Retinal pigment epithelial cell (primary cell): ENCODE measurements at regions not wholly inside any gene's neighbourhood (a gene's known extent, or its start where the extent isn't known, plus 50 kb on each side); places are given as distances from the start of the nearest gene placed in this dataset.
"Not testable (repeated sequence)": the region's sequence is repeated elsewhere in the genome, so short reads cannot be mapped to it uniquely, and the experiment has no call there.

Experiments
- DNase-seq: peaks from one replicate; pipeline ENCODE4 v3.0.0-alpha.2; 2010; ENCODE audit warnings: low read depth
- H3K4me3 ChIP-seq: 2 replicates; pipeline ENCODE4 v1.5.1; 2011; ENCODE audit warnings: mild to moderate bottlenecking, low read length, control low read depth, moderate library complexity
- TF ChIP-seq, protein P1 (sequence below): conservative IDR thresholded peaks from 2 replicates; pipeline ENCODE4 v1.5.1; 2011; ENCODE audit warnings: low read depth, low read length, control low read depth, inconsistent platforms

DNA sequence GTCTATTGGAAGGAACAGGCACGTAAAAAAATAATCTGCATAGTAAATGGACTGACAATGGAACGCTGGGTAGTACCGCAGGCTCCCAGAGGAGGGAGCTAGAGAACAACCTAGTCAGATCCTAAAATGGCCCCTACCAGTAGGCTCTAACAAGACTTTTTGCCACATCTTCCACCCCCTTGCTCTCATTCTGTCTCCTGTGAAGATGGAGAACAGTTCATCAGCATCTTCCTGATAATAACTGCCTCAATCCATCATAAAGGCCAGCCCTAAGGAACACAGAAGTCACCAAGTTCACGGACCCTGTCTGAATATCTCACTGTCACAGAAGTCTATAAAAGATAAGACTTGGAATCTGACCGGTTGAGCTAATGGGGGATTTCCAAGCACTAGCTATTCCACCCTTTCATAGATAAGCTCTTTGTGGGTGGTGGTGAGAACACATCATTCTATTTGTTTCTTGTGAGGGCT lies 133.4 kb downstream of the SLC1A3 start:
- DNase-seq, result peak; percentile 10
- H3K4me3 ChIP-seq, result no peak overlapping the region
- TF ChIP-seq, protein P1, sequence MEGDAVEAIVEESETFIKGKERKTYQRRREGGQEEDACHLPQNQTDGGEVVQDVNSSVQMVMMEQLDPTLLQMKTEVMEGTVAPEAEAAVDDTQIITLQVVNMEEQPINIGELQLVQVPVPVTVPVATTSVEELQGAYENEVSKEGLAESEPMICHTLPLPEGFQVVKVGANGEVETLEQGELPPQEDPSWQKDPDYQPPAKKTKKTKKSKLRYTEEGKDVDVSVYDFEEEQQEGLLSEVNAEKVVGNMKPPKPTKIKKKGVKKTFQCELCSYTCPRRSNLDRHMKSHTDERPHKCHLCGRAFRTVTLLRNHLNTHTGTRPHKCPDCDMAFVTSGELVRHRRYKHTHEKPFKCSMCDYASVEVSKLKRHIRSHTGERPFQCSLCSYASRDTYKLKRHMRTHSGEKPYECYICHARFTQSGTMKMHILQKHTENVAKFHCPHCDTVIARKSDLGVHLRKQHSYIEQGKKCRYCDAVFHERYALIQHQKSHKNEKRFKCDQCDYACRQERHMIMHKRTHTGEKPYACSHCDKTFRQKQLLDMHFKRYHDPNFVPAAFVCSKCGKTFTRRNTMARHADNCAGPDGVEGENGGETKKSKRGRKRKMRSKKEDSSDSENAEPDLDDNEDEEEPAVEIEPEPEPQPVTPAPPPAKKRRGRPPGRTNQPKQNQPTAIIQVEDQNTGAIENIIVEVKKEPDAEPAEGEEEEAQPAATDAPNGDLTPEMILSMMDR, result peak; percentile 88

DNA sequence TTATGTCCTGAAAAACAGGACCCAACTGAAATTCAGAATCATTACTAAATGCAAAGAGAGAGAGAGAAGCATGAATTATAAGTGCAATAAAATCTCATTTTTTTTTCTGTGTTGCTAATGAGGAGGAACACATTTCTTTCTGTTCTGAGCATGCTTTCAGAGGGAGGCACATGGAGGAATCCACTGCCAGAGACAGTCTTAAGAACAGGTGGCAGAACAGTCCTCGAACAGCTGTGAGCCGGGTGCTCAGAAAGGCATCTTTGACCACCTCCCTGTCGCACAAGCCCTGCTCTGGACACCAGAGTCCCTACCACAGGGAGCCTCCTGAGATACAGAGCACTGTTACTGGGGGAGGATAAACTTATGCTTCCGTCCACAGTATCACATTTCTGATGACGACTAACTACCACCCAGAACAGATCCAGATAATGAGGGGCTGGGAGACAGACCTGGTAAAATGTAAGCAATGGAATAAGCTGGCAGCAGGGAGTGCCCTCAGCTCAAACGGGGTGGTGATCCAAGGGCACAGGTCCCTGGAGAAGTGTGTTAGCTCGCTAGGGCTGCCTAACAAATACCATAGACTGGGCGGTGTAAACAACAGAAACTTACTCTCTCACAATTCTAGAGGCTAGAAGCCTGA lies 134.0 kb downstream of the SLC1A3 start:
- no peak overlapping the region for H3K4me3 ChIP-seq
- TF ChIP-seq, protein P1, result no peak
- no peak for DNase-seq

DNA sequence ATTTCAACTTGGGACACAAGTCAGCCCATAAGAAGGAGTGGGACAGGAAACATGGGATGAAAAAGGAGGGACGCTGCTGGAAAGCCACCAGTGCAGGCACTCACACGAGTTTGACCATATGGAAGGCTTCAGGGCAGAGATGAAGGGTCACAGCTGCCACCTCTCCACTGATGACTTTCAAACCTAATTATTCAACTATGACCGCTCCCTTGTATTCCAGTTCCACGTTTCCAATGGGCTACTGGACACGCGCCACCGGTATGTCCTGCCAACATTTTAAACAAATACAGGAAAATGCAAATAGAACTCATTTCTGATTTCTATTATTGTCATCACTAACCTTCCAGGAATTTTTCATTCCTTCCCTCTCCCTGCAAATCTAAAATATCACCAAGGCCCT lies 134.7 kb downstream of the SLC1A3 start:
- TF ChIP-seq, protein P1, result no peak
- no peak overlapping the region for H3K4me3 ChIP-seq
- DNase-seq, result no peak

DNA sequence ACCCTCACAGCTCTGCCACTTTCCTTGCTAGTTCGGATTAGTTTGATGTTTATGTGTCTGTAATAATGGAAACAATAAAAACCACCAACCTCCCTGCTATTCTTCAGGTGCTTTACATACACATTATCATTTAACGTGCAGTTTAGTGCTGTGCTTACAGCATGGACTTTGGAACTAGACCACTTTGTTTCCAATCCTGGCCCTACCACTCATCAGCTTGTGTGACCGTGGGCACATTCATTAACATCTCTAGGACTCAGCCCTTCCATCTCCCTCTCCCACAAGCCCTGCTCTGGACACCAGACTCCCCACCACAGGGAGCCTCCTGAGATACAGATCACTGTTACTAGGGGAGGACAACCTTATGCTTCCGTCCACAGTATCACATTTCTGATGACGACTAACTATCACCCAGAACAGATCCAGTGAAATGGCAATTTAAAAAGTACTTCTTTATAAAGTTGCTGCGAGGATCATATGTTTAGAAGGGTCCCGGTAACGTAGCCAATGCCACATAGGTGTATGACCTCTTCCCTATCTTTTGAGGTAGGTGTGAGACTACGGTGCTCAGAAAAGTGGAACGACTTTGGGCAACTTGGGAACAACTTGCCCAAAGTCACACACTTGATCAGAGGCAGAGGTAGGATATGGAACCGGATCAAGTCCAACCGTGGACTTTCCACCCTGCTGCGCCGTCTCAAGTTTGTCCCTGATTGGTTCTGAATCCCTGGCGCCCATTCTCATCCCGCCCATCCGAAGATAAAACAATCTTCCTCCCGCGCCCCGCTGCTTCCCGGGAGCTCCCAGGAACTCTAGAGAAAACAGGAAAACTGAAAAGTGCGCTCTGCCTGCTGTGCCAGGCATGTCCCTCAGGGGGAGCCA lies 132.4 kb upstream of the NIPBL start:
- peak overlapping the region; percentile 72 for H3K4me3 ChIP-seq
- no peak for DNase-seq
- TF ChIP-seq, protein P1, result peak; percentile 75

DNA sequence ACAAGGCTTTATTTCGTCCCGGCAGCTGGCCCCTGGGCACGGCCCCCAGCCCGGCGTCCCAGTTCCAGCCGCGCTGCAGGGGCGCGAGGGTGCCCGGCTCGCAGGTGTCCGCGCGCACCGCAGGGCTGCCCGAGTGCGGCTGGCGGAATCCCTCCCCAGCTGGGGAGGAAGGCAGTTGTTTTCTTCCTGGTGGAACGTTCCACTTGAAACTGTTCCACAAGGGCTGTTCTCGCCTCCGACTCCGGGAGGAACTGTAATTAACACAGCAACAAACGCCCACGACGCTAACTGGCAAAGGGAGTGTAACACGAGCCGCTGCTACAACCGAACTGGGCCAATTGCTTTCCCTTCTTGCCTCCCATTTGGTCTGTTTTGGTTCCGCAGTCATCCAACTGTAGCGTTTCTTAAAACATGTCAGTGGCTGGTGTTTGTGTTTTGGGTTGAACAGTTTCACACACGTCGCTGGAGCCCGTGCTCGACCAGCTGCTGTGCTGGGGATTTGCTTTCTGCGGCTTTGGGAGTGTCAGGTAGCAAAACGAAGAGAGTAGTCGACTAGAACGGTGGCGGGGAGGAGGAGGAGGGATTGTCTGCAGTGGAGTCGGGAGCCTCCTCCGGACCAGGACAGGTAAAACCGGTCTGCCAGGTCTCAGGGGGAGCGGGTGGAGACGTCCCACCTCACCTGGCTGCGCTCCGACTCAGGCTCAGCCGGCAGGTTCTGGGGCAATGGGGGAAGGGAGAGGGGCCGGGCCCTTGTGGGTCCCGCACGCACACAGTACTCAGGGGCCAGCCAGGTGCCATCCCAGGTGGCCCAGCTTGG lies 131.6 kb upstream of the NIPBL start:
- peak; percentile 30 for DNase-seq
- TF ChIP-seq, protein P1, result no peak
- peak overlapping the region; percentile 72 for H3K4me3 ChIP-seq

DNA sequence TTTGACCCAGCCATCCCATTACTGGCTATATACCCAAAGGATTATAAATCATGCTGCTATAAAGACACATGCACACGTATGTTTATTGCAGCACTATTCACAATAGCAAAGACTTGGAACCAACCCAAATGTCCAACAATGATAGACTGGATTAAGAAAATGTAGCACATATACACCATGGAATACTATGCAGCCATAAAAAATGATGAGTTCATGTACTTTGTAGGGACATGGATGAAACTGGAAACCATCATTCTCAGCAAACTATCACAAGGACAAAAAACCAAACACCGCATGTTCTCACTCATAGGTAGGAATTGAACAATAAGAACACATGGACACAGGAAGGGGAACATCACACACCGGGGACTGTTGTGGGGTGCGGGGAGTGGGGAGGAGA lies 128.8 kb upstream of the NIPBL start:
- DNase-seq, H3K4me3 ChIP-seq: not testable (repeated sequence)

DNA sequence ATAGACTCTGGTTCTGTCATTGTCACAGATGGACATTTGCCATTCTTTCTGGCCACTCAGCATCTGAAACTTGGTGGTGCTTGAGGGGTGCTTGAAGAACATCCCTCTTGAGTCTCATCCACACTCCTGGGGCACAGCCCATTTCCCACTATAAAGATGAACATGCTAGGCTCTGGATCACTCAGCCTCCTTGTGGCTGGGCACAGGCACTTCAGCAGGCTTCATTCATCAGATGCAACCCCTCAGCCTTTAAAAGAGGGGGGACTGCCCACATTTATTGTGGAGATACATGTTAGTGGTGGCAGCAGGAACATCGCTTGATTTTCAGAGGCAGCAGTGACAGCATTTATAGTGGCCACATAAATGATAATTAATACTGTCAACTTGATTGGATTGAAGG lies 124.7 kb upstream of the NIPBL start:
- no peak overlapping the region for H3K4me3 ChIP-seq
- no peak for DNase-seq
- TF ChIP-seq, protein P1, result peak; percentile 31
